ENCODE measurements at regions not wholly inside any gene's neighbourhood (a gene's known extent, or its start where the extent isn't known, plus 50 kb on each side); places are given as distances from the start of the nearest gene placed in this dataset.

DNA sequence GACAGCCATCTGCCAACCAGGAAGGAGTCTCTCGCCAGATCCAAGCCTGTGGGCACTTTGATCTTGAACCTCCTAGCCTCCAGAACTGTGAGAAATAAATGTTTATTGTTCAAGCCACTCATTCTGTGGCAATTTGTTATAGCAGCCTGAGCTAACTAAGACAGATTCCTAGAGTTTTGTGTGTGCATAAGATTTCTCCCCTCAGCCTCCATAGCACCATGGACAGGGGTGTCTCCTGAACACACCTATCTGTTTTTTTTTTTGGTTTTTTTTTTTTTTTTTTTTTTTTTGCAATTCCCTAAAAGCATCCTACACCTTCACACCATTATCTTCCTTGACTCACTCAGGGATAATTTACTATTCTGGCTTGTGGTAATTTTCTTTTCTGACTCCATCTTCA is 768.5 kb downstream of the NR2F2 start:
- DNase-seq (ENCODE audit: low spot score), result no peak
- no peak overlapping the region for H3K27ac ChIP-seq
- H3K4me3 ChIP-seq, result no peak overlapping the region
- no peaks in the 10 kb centered on the region for H3K4me1 ChIP-seq
- H3K27me3 ChIP-seq, result no peaks in the 10 kb centered on the region
- TF ChIP-seq, protein P1, sequence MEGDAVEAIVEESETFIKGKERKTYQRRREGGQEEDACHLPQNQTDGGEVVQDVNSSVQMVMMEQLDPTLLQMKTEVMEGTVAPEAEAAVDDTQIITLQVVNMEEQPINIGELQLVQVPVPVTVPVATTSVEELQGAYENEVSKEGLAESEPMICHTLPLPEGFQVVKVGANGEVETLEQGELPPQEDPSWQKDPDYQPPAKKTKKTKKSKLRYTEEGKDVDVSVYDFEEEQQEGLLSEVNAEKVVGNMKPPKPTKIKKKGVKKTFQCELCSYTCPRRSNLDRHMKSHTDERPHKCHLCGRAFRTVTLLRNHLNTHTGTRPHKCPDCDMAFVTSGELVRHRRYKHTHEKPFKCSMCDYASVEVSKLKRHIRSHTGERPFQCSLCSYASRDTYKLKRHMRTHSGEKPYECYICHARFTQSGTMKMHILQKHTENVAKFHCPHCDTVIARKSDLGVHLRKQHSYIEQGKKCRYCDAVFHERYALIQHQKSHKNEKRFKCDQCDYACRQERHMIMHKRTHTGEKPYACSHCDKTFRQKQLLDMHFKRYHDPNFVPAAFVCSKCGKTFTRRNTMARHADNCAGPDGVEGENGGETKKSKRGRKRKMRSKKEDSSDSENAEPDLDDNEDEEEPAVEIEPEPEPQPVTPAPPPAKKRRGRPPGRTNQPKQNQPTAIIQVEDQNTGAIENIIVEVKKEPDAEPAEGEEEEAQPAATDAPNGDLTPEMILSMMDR (IDR thresholded peaks at IDR 0.05), result no peak
- no peaks in the 10 kb centered on the region for H3K9me3 ChIP-seq
- H3K36me3 ChIP-seq, result no peaks in the 10 kb centered on the region

DNA sequence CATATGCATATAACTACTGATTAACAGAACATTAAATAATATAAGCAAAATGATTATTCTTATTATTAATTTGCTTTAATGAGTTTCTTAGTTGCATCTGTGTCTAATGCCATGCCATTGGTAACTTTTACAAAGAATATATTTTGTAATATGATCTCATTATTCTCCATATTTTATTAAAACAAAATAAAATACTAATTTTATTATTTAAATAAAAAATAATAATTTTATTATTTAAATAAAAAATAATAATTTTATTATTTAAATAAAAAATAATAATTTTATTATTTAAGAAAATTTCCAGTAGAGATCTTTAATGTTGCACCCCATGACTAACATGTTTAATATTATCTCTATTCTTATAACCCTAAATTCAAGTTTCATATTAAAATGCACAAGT is 771.1 kb downstream of the NR2F2 start:
- Histone ChIP-seq H3K27me3 (no peaks in the 10 kb centered on the region), H3K27ac (no peak overlapping the region), H3K4me3 (no peak overlapping the region), H3K4me1 (no peaks in the 10 kb centered on the region), H3K9me3 (no peaks in the 10 kb centered on the region), H3K36me3 (no peaks in the 10 kb centered on the region)
- DNase-seq (ENCODE audit: low spot score), result no peak
- TF ChIP-seq, protein P1 (IDR thresholded peaks at IDR 0.05), result no peak

DNA sequence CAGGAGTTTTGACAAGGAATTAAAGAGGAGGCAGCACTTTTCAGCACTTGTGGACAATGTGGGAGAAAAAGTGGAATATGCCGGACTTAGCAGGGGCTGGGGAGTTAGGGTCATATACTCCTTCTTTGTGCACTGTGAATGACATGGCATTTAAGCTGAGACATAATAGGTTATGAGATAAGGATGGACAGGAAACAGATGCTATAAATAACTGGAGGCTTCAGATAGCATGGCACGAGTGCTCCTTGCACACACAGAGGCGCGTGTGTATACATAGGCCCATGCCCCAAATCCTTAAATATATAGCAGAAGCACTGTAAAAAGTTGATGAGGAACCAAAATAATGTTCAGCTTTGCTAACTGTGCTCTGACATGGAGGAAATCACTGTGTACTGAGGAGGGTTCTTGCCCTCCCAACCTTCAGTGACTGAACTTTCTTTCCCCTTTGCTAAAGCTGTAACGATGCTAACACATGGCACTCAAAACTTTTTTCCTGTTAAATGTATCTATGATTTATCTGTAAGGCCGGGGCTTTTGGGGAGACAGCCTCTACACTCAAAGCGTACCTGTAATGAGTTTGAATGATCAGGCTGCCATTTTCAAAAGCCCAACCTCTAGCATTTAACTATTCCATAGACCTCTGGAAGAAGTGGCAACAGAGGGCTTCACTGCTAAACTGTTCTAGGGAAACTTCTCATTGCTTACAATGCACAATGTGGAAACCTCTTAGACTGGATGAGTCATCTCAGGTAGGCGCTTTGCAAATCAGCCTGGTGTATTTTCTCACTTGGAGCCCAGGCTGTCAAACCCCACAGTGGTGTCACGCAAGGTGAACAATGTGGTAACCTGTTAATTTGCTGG is 784.6 kb downstream of the NR2F2 start:
- no peaks in the 10 kb centered on the region for H3K27me3 ChIP-seq
- no peak for DNase-seq (ENCODE audit: low spot score)
- H3K9me3 ChIP-seq, result peaks cover 0 to 18% of the 10 kb centered on the region in 2 donors
- no peak overlapping the region for H3K4me3 ChIP-seq
- H3K4me1 ChIP-seq, result no peaks in the 10 kb centered on the region
- TF ChIP-seq, protein P1 (IDR thresholded peaks at IDR 0.05), result no peak
- H3K36me3 ChIP-seq, result no peaks in the 10 kb centered on the region
- no peak overlapping the region for H3K27ac ChIP-seq

DNA sequence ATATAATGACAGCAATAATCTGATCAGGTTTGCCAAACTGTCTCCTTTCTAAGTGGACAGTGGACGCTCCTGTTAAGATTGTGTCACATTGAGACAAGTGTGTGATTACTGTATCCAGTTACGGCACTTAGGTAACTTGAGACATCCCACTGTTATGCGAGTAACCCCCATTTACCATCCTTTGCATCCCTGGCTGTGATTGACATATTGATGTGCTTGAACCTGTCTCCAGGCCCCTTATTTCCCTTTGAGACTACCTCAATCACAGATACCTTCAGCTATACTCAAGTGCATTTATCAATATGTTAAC is 785.2 kb downstream of the NR2F2 start:
- H3K27ac ChIP-seq, result no peak overlapping the region

DNA sequence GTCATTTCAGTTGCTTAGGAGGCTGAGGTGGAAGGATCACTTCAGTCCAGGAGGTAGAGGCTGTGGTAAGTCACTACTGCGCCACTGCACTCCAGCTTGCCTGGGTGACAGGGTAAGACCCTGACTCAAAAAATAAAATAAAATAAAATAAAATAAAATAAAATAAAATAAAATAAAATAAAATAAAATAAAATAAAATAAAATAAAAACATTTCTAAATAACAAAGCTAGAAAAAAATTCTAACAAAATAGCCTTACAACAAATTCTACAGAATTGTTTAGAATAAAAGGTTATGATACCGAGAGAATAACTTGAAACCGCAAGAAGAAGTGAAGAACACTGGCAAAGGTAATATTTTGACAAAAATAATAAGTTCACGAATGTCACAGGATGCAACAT is 794.3 kb downstream of the NR2F2 start:
- peaks cover 0 to 19% of the 10 kb centered on the region in 2 donors for H3K9me3 ChIP-seq
- H3K27me3 ChIP-seq, result no peaks in the 10 kb centered on the region
- no peaks in the 10 kb centered on the region for H3K36me3 ChIP-seq
- TF ChIP-seq, protein P1 (IDR thresholded peaks at IDR 0.05), result no peak
- no peaks in the 10 kb centered on the region for H3K4me1 ChIP-seq
- DNase-seq (ENCODE audit: low spot score), result no peak
- no peak overlapping the region for H3K27ac ChIP-seq
- H3K4me3 ChIP-seq, result no peak overlapping the region

More for the DNA sequence above, 785.2 kb downstream of the NR2F2 start:
- peaks cover 0 to 18% of the 10 kb centered on the region in 2 donors for H3K9me3 ChIP-seq
- H3K27me3 ChIP-seq, result no peaks in the 10 kb centered on the region
- TF ChIP-seq, protein P1 (IDR thresholded peaks at IDR 0.05), result no peak
- H3K36me3 ChIP-seq, result no peaks in the 10 kb centered on the region
- no peak for DNase-seq (ENCODE audit: low spot score)
- no peaks in the 10 kb centered on the region for H3K4me1 ChIP-seq
- H3K4me3 ChIP-seq, result no peak overlapping the region
